SU-DHL-6 (cell line): ENCODE measurements at regions not wholly inside any gene's neighbourhood (a gene's known extent, or its start where the extent isn't known, plus 50 kb on each side); places are given as distances from the start of the nearest gene placed in this dataset.

Experiments
- H2AFZ ChIP-seq: fragments of 200-600 bp; sonication (generic); 2 replicates; pipeline ENCODE4 v1.6.1; 2014; ENCODE audit warnings: low read depth, mild to moderate bottlenecking, moderate library complexity, mixed read lengths, antibody characterized with exemption, low read length; ENCODE audit not compliant: severe bottlenecking
- H3F3A ChIP-seq: fragments of 200-600 bp; shearing (Covaris generic); 2 replicates; pipeline ENCODE4 v1.6.0; 2016; ENCODE audit warnings: antibody characterized with exemption, mild to moderate bottlenecking; ENCODE audit not compliant: insufficient read depth
- H3K27ac ChIP-seq: fragments of 200-600 bp; sonication (generic); 2 replicates; pipeline ENCODE4 v1.5.1; 2016; ENCODE audit warnings: low read depth, mild to moderate bottlenecking, low read length, moderate library complexity, mixed read lengths
- H3K27me3 ChIP-seq: fragments of 200-600 bp; sonication (generic), shearing (Covaris generic); 2 replicates; pipeline ENCODE4 v1.6.0; 2014; ENCODE audit warnings: mild to moderate bottlenecking, low read length
- H3K36me3 ChIP-seq: fragments of 200-600 bp; sonication (generic); 2 replicates; pipeline ENCODE4 v1.6.1; 2014; ENCODE audit warnings: mild to moderate bottlenecking, low read length, mixed read lengths
- H3K4me2 ChIP-seq: fragments of 300-600, 200-600 bp; shearing (Covaris generic), sonication (generic); 2 replicates; pipeline ENCODE4 v1.6.0; 2014; ENCODE audit warnings: low read length, low read depth, mild to moderate bottlenecking; ENCODE audit not compliant: poor library complexity, severe bottlenecking
- H3K4me3 ChIP-seq: fragments of 200-600 bp; sonication (generic); 2 replicates; pipeline ENCODE4 v1.5.1; 2014; ENCODE audit warnings: antibody characterized with exemption, low read length, mild to moderate bottlenecking, mixed read lengths; ENCODE audit not compliant: insufficient read depth, poor library complexity, severe bottlenecking
- H3K79me2 ChIP-seq: fragments of 200-600 bp; sonication (generic); 2 replicates; pipeline ENCODE4 v1.6.1; 2014; ENCODE audit warnings: mild to moderate bottlenecking, low read length, moderate library complexity; ENCODE audit not compliant: insufficient read depth
- H3K9ac ChIP-seq: fragments of 200-600 bp; sonication (generic); 2 replicates; pipeline ENCODE4 v1.7.0; 2014; ENCODE audit warnings: mild to moderate bottlenecking, low read length
- H3K9me2 ChIP-seq: fragments of 200-600 bp; sonication (generic); replicated peaks from 2 replicates; pipeline ENCODE4 v1.6.1; 2014; ENCODE audit warnings: low read length; ENCODE audit not compliant: insufficient read depth
- H3K9me3 ChIP-seq: fragments of 200-600 bp; sonication (generic); 2 replicates; pipeline ENCODE4 v1.6.1; 2014; ENCODE audit warnings: low read length, mixed read lengths; ENCODE audit not compliant: insufficient read depth
- H4K20me1 ChIP-seq: fragments of 200-600 bp; sonication (generic); 2 replicates; pipeline ENCODE4 v1.6.1; 2014; ENCODE audit warnings: low read depth, mild to moderate bottlenecking, antibody characterized with exemption, low read length, moderate library complexity, mixed read lengths
- CTCF ChIP-seq: fragments of 200-600 bp; sonication (generic); IDR thresholded peaks from one replicate; pipeline ENCODE4 v1.5.1; 2017; ENCODE audit warnings: antibody characterized with exemption, mild to moderate bottlenecking, low read length, moderate library complexity; ENCODE audit not compliant: insufficient read depth, poor library complexity, severe bottlenecking
- EZH2phosphoT487 ChIP-seq: fragments of 200-600 bp; sonication (generic), shearing (Covaris generic); conservative IDR thresholded peaks from 2 replicates; pipeline ENCODE4 v1.6.1; 2018; ENCODE audit warnings: mild to moderate bottlenecking, antibody characterized with exemption, low read length, moderate library complexity, mixed read lengths

DNA sequence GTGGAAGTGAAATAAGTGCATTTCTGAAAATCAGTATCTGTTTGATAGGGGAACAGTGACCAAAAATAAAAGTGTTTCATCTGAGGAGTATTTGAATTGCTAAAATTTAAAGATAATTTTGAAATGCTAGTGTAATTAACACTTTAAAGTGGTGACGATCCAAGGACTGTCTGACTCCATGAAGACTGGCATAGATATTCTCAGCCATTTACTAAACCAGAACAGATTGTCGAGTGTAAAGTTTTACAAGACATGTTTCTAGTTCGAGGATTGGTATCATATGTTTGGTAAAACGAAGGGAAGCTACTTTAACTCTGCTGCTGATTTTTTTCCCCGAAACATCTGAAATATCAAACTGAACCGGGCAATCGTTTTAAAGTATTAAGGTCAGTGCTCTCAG lies 417.9 kb downstream of the EPHA4 start:
- no peak overlapping the region for H2AFZ ChIP-seq
- H3F3A ChIP-seq = no peaks in the 10 kb centered on the region
- no peaks in the 10 kb centered on the region for H3K79me2 ChIP-seq
- no peaks in the 10 kb centered on the region for H3K36me3 ChIP-seq
- no peak overlapping the region for H3K4me2 ChIP-seq
- no peaks in the 10 kb centered on the region for H3K9me2 ChIP-seq
- H4K20me1 ChIP-seq = no peaks in the 10 kb centered on the region
- TF ChIP-seq EZH2phosphoT487 (no peak), CTCF (no peak)
- H3K27me3 ChIP-seq = no peaks in the 10 kb centered on the region
- no peak overlapping the region for H3K9ac ChIP-seq
- H3K9me3 ChIP-seq = no peaks in the 10 kb centered on the region
- no peak overlapping the region for H3K27ac ChIP-seq
- no peak overlapping the region for H3K4me3 ChIP-seq

- Histone ChIP-seq H3K79me2 (no peaks in the 10 kb centered on the region), H3K9ac (no peak overlapping the region), H4K20me1 (no peaks in the 10 kb centered on the region), H3K4me2 (no peak overlapping the region), H3K27me3 (no peaks in the 10 kb centered on the region), H3K4me3 (no peak overlapping the region), H3K9me3 (no peaks in the 10 kb centered on the region), H3K27ac (no peak overlapping the region), H3K36me3 (no peaks in the 10 kb centered on the region), H3F3A (no peaks in the 10 kb centered on the region), H2AFZ (no peak overlapping the region), H3K9me2 (no peaks in the 10 kb centered on the region)
- TF ChIP-seq EZH2phosphoT487 (no peak), CTCF (no peak)
Observed at GRCh38 chr2:221156062-221156734, 415.9 kb downstream of the EPHA4 start.

DNA sequence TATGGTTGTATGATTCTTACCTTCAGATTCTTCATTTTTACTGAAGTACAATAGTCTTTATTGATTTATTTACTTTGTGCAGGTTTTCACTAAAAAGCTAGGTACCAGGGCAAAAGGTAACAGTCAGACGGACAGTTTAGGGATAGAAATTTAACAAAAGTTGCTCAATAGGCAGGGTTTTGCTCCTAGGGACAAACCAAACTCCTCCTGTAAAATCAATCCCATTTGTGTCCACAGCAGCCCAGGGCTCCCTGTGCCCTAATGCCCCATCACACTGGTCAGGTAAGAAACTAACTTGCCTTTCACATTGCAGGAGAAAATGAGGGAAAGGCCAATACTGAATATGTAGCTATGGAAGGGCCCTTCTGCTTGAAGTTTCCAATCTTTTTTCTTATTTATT lies 410.9 kb downstream of the EPHA4 start:
- no peaks in the 10 kb centered on the region for H3K9me2 ChIP-seq
- no peak overlapping the region for H3K27ac ChIP-seq
- H3K4me2 ChIP-seq = no peak overlapping the region
- H3K4me3 ChIP-seq = no peak overlapping the region
- H2AFZ ChIP-seq = no peak overlapping the region
- TF ChIP-seq EZH2phosphoT487 (no peak), CTCF (no peak)
- no peaks in the 10 kb centered on the region for H3K9me3 ChIP-seq
- no peaks in the 10 kb centered on the region for H3F3A ChIP-seq
- H4K20me1 ChIP-seq = no peaks in the 10 kb centered on the region
- no peak overlapping the region for H3K9ac ChIP-seq
- no peaks in the 10 kb centered on the region for H3K79me2 ChIP-seq
- H3K36me3 ChIP-seq = no peaks in the 10 kb centered on the region
- H3K27me3 ChIP-seq = no peaks in the 10 kb centered on the region
